Epithelial cell of proximal tubule (primary cell): ENCODE measurements at regions not wholly inside any gene's neighbourhood (a gene's known extent, or its start where the extent isn't known, plus 50 kb on each side); places are given as distances from the start of the nearest gene placed in this dataset.

ENCODE experiments used
- DNase-seq: peaks from one replicate; pipeline ENCODE4 v3.0.0-alpha.2; 2011; ENCODE audit warnings: low read depth
- H3K4me3 ChIP-seq: 2 replicates; pipeline ENCODE4 v1.5.1; 2011; ENCODE audit warnings: low read depth, mild to moderate bottlenecking, low read length
- CTCF ChIP-seq: conservative IDR thresholded peaks from 2 replicates; pipeline ENCODE4 v1.5.1; 2012; ENCODE audit warnings: low read depth, mild to moderate bottlenecking, low read length

- DNase-seq: no peak
- H3K4me3 ChIP-seq: no peak overlapping the region
- no peak for TF ChIP-seq CTCF
These were observed 157.4 kb upstream of the NPHP3 start for GRCh38 chr3:132879656-132880055.

GRCh38 chr3:132874701-132875100 lies 152.5 kb upstream of the NPHP3 start:
- no peak for TF ChIP-seq CTCF
- H3K4me3 ChIP-seq: no peak overlapping the region
- DNase-seq: no peak

- no peak overlapping the region for H3K4me3 ChIP-seq
- no peak for TF ChIP-seq CTCF
- no peak for DNase-seq
These were observed 150.5 kb upstream of the NPHP3 start for GRCh38 chr3:132872711-132873110.

GRCh38 chr3:132871956-132872355 lies 149.7 kb upstream of the NPHP3 start:
- no peak for DNase-seq
- no peak for TF ChIP-seq CTCF
- no peak overlapping the region for H3K4me3 ChIP-seq

- TF ChIP-seq CTCF: no peak
- no peak for DNase-seq
These were observed 148.3 kb upstream of the NPHP3 start for GRCh38 chr3:132870541-132870940.

GRCh38 chr3:132867956-132868355 lies 145.7 kb upstream of the NPHP3 start:
- DNase-seq: peak; percentile 18
- no peak overlapping the region for H3K4me3 ChIP-seq
- TF ChIP-seq CTCF: no peak

More at GRCh38 chr3:132870541-132870940, 148.3 kb upstream of the NPHP3 start:
- no peak overlapping the region for H3K4me3 ChIP-seq

GRCh38 chr3:132867526-132867925 lies 145.3 kb upstream of the NPHP3 start:
- TF ChIP-seq CTCF: no peak
- no peak for DNase-seq
- no peak overlapping the region for H3K4me3 ChIP-seq
